ENCODE measurements at regions not wholly inside any gene's neighbourhood (a gene's known extent, or its start where the extent isn't known, plus 50 kb on each side); places are given as distances from the start of the nearest gene placed in this dataset.

DNA sequence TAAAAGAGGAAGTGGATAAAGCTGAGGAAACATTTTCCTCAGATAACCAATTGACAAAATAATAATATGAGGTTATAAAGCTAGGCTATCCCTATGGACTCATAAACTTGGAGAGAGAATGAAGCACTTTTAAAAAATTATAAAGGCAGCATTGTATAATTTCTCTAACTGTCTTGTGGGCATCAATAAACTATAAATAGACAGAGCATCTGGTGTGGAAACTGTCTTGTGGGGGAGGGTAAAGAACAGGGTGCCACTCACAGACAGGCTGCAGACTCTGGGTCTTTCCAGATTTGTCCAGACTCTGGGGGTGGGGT, 333.5 kb downstream of the BUD13 start:
- Histone ChIP-seq H3K27me3 (ENCODE audit: insufficient read depth) (no peaks in the 10 kb centered on the region), H3K4me2 (no peak overlapping the region), H3K36me3 (ENCODE audit: insufficient read depth) (peaks cover 21% of the 10 kb centered on the region), H3F3A (replicated peaks; ENCODE audit: low read depth) (no peaks in the 10 kb centered on the region; the same call in 1 of the 2 replicates), H3K4me1 (ENCODE audit: insufficient read depth) (peaks cover 6% of the 10 kb centered on the region), H3K27ac (ENCODE audit: low read depth) (no peak overlapping the region), H4K20me1 (replicated peaks; ENCODE audit: insufficient read depth) (no peaks in the 10 kb centered on the region), H3K4me3 (no peak overlapping the region), H3K9me2 (ENCODE audit: insufficient read depth) (no peaks in the 10 kb centered on the region), H3K79me2 (replicated peaks; ENCODE audit: insufficient read depth) (peaks cover 53% of the 10 kb centered on the region), H2AFZ (no peak overlapping the region)
- no peak overlapping the region for H3K27ac Mint-ChIP-seq
- H3K4me1 Mint-ChIP-seq, result peaks cover 16% of the 10 kb centered on the region
- no peak overlapping the region for H3K4me3 Mint-ChIP-seq
- H3K36me3 Mint-ChIP-seq (ENCODE audit: low read depth), result peaks cover 47% of the 10 kb centered on the region
- TF ChIP-seq ZNF114 (CRISPR knock-in tag; IDR thresholded peaks at IDR 0.05) (no peak), STAT1 (IDR thresholded peaks at IDR 0.05; ENCODE audit: unreplicated experiment) (no peak), CREB1 (CRISPR knock-in tag; IDR thresholded peaks at IDR 0.05; ENCODE audit: low read depth) (no peak), ZNF331 (CRISPR knock-in tag; IDR thresholded peaks at IDR 0.05; ENCODE audit: low read depth) (no peak), JUNB (IDR thresholded peaks at IDR 0.05; ENCODE audit: unreplicated experiment) (no peak), NANOG (IDR thresholded peaks at IDR 0.05; ENCODE audit: borderline replicate concordance) (no peak), EZH2phosphoT487 (IDR thresholded peaks at IDR 0.05; ENCODE audit: unreplicated experiment) (no peak), EZH2 (IDR thresholded peaks at IDR 0.05; ENCODE audit: low read depth, unreplicated experiment) (no peak), POLR2AphosphoS5 (IDR thresholded peaks at IDR 0.05; ENCODE audit: low read depth) (no peak)
- TF ChIP-seq, protein P1, sequence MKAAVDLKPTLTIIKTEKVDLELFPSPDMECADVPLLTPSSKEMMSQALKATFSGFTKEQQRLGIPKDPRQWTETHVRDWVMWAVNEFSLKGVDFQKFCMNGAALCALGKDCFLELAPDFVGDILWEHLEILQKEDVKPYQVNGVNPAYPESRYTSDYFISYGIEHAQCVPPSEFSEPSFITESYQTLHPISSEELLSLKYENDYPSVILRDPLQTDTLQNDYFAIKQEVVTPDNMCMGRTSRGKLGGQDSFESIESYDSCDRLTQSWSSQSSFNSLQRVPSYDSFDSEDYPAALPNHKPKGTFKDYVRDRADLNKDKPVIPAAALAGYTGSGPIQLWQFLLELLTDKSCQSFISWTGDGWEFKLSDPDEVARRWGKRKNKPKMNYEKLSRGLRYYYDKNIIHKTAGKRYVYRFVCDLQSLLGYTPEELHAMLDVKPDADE (IDR thresholded peaks at IDR 0.05), result no peak
- TF ChIP-seq, protein P2, sequence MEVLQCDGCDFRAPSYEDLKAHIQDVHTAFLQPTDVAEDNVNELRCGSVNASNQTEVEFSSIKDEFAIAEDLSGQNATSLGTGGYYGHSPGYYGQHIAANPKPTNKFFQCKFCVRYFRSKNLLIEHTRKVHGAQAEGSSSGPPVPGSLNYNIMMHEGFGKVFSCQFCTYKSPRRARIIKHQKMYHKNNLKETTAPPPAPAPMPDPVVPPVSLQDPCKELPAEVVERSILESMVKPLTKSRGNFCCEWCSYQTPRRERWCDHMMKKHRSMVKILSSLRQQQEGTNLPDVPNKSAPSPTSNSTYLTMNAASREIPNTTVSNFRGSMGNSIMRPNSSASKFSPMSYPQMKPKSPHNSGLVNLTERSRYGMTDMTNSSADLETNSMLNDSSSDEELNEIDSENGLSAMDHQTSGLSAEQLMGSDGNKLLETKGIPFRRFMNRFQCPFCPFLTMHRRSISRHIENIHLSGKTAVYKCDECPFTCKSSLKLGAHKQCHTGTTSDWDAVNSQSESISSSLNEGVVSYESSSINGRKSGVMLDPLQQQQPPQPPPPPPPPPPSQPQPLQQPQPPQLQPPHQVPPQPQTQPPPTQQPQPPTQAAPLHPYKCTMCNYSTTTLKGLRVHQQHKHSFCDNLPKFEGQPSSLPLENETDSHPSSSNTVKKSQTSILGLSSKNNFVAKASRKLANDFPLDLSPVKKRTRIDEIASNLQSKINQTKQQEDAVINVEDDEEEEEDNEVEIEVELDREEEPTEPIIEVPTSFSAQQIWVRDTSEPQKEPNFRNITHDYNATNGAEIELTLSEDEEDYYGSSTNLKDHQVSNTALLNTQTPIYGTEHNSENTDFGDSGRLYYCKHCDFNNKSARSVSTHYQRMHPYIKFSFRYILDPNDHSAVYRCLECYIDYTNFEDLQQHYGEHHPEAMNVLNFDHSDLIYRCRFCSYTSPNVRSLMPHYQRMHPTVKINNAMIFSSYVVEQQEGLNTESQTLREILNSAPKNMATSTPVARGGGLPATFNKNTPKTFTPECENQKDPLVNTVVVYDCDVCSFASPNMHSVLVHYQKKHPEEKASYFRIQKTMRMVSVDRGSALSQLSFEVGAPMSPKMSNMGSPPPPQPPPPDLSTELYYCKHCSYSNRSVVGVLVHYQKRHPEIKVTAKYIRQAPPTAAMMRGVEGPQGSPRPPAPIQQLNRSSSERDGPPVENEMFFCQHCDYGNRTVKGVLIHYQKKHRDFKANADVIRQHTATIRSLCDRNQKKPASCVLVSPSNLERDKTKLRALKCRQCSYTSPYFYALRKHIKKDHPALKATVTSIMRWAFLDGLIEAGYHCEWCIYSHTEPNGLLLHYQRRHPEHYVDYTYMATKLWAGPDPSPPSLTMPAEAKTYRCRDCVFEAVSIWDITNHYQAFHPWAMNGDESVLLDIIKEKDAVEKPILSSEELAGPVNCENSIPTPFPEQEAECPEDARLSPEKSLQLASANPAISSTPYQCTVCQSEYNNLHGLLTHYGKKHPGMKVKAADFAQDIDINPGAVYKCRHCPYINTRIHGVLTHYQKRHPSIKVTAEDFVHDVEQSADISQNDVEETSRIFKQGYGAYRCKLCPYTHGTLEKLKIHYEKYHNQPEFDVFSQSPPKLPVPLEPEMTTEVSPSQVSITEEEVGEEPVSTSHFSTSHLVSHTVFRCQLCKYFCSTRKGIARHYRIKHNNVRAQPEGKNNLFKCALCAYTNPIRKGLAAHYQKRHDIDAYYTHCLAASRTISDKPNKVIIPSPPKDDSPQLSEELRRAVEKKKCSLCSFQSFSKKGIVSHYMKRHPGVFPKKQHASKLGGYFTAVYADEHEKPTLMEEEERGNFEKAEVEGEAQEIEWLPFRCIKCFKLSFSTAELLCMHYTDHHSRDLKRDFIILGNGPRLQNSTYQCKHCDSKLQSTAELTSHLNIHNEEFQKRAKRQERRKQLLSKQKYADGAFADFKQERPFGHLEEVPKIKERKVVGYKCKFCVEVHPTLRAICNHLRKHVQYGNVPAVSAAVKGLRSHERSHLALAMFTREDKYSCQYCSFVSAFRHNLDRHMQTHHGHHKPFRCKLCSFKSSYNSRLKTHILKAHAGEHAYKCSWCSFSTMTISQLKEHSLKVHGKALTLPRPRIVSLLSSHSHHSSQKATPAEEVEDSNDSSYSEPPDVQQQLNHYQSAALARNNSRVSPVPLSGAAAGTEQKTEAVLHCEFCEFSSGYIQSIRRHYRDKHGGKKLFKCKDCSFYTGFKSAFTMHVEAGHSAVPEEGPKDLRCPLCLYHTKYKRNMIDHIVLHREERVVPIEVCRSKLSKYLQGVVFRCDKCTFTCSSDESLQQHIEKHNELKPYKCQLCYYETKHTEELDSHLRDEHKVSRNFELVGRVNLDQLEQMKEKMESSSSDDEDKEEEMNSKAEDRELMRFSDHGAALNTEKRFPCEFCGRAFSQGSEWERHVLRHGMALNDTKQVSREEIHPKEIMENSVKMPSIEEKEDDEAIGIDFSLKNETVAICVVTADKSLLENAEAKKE (CRISPR knock-in tag; IDR thresholded peaks at IDR 0.05), result no peak
- TF ChIP-seq, protein P3, sequence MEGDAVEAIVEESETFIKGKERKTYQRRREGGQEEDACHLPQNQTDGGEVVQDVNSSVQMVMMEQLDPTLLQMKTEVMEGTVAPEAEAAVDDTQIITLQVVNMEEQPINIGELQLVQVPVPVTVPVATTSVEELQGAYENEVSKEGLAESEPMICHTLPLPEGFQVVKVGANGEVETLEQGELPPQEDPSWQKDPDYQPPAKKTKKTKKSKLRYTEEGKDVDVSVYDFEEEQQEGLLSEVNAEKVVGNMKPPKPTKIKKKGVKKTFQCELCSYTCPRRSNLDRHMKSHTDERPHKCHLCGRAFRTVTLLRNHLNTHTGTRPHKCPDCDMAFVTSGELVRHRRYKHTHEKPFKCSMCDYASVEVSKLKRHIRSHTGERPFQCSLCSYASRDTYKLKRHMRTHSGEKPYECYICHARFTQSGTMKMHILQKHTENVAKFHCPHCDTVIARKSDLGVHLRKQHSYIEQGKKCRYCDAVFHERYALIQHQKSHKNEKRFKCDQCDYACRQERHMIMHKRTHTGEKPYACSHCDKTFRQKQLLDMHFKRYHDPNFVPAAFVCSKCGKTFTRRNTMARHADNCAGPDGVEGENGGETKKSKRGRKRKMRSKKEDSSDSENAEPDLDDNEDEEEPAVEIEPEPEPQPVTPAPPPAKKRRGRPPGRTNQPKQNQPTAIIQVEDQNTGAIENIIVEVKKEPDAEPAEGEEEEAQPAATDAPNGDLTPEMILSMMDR (conservative IDR thresholded peaks at IDR 0.05; ENCODE audit: low read depth in 2 of 2), result no peak
- TF ChIP-seq, protein P4, sequence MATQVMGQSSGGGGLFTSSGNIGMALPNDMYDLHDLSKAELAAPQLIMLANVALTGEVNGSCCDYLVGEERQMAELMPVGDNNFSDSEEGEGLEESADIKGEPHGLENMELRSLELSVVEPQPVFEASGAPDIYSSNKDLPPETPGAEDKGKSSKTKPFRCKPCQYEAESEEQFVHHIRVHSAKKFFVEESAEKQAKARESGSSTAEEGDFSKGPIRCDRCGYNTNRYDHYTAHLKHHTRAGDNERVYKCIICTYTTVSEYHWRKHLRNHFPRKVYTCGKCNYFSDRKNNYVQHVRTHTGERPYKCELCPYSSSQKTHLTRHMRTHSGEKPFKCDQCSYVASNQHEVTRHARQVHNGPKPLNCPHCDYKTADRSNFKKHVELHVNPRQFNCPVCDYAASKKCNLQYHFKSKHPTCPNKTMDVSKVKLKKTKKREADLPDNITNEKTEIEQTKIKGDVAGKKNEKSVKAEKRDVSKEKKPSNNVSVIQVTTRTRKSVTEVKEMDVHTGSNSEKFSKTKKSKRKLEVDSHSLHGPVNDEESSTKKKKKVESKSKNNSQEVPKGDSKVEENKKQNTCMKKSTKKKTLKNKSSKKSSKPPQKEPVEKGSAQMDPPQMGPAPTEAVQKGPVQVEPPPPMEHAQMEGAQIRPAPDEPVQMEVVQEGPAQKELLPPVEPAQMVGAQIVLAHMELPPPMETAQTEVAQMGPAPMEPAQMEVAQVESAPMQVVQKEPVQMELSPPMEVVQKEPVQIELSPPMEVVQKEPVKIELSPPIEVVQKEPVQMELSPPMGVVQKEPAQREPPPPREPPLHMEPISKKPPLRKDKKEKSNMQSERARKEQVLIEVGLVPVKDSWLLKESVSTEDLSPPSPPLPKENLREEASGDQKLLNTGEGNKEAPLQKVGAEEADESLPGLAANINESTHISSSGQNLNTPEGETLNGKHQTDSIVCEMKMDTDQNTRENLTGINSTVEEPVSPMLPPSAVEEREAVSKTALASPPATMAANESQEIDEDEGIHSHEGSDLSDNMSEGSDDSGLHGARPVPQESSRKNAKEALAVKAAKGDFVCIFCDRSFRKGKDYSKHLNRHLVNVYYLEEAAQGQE (IDR thresholded peaks at IDR 0.05; ENCODE audit: unreplicated experiment), result no peak
- no peak for ATAC-seq
- DNase-seq (ENCODE audit: low spot score), result no peak
- H3K27me3 Mint-ChIP-seq (ENCODE audit: insufficient read depth, low read depth, poor library complexity), result peaks cover 1% of the 10 kb centered on the region
- H3K9me3 Mint-ChIP-seq, result peaks cover 53% of the 10 kb centered on the region
